GM18499 (cell line): ENCODE measurements at regions not wholly inside any gene's neighbourhood (a gene's known extent, or its start where the extent isn't known, plus 50 kb on each side); places are given as distances from the start of the nearest gene placed in this dataset.

Experiments
- ATAC-seq: cut with Tn5 transposase; IDR thresholded peaks from one replicate; pipeline ENCODE4 v1.9.1; 2021; ENCODE audit warnings: moderate number of reproducible peaks; ENCODE audit not compliant: insufficient read depth, unreplicated experiment

GRCh38 chr13:76717092-76717491 is 169.1 kb downstream of the KCTD12 start:
- ATAC-seq: no peak

- ATAC-seq: no peak
These were observed 170.6 kb downstream of the KCTD12 start for GRCh38 chr13:76715621-76716020.

GRCh38 chr13:76715075-76715474 is 171.1 kb downstream of the KCTD12 start:
- ATAC-seq: no peak

- no peak for ATAC-seq
These were observed 172.9 kb downstream of the KCTD12 start for GRCh38 chr13:76713280-76713679.

GRCh38 chr13:76711550-76712182 is 174.5 kb downstream of the KCTD12 start:
- ATAC-seq: no peak

GRCh38 chr13:76709851-76710250 is 176.4 kb downstream of the KCTD12 start:
- ATAC-seq: no peak

- no peak for ATAC-seq
These were observed 178.0 kb downstream of the KCTD12 start for GRCh38 chr13:76708138-76708688.

GRCh38 chr13:76707360-76707759 is 178.8 kb downstream of the KCTD12 start:
- no peak for ATAC-seq

- no peak for ATAC-seq
These were observed 182.4 kb downstream of the KCTD12 start for GRCh38 chr13:76703621-76704288.

GRCh38 chr13:76703216-76703615 is 183.0 kb downstream of the KCTD12 start:
- ATAC-seq: no peak

- no peak for ATAC-seq
These were observed 188.9 kb downstream of the KCTD12 start for GRCh38 chr13:76697288-76697687.

- no peak for ATAC-seq
These were observed 189.8 kb downstream of the KCTD12 start for GRCh38 chr13:76696370-76696769.

GRCh38 chr13:76693086-76693485 is 193.1 kb downstream of the KCTD12 start:
- ATAC-seq: no peak

- no peak for ATAC-seq
These were observed 193.9 kb downstream of the KCTD12 start for GRCh38 chr13:76692346-76692745.

- ATAC-seq: no peak
These were observed 195.6 kb downstream of the KCTD12 start for GRCh38 chr13:76690611-76691010.

GRCh38 chr13:76687467-76687866 is 198.7 kb downstream of the KCTD12 start:
- no peak for ATAC-seq

GRCh38 chr13:76685938-76686337 is 200.3 kb downstream of the KCTD12 start:
- ATAC-seq: no peak

GRCh38 chr13:76684336-76684735 is 201.9 kb downstream of the KCTD12 start:
- no peak for ATAC-seq

- ATAC-seq: no peak
These were observed 202.4 kb downstream of the KCTD12 start for GRCh38 chr13:76683854-76684253.

GRCh38 chr13:76683168-76683567 is 203.0 kb downstream of the KCTD12 start:
- ATAC-seq: no peak

- ATAC-seq: no peak
These were observed 206.1 kb downstream of the KCTD12 start for GRCh38 chr13:76680112-76680511.

GRCh38 chr13:76677043-76677442 is 209.2 kb downstream of the KCTD12 start:
- no peak for ATAC-seq
